ENCODE measurements at regions not wholly inside any gene's neighbourhood (a gene's known extent, or its start where the extent isn't known, plus 50 kb on each side); places are given as distances from the start of the nearest gene placed in this dataset.

GRCh38 chr11:69384251-69385143, 90.5 kb downstream of the MYEOV start:
- no peak overlapping the region for H2BK5ac ChIP-seq (ENCODE audit: low read depth, low read length)

More at GRCh38 chr11:69384251-69385143, 90.5 kb downstream of the MYEOV start:
- H3K4me1 ChIP-seq (replicated peaks in 1 of 4; ENCODE audit: control insufficient read depth in 3 of 4, insufficient read depth in 4 of 4, low read length in 3 of 4): peaks cover 0 to 7% (median 0%) of the 10 kb centered on the region in 4 experiments; a peak in 2 of 7 replicates
- no peak overlapping the region for H3K18ac ChIP-seq (ENCODE audit: extremely low read depth, low read length)
- no peak overlapping the region for H2AFZ ChIP-seq (ENCODE audit: low read length)
- H2BK20ac ChIP-seq (ENCODE audit: low read length): no peak overlapping the region
- H3K79me1 ChIP-seq (ENCODE audit: low read depth, low read length): no peaks in the 10 kb centered on the region
- CTCF ChIA-PET (ENCODE audit: partially characterized antibody): interaction anchor here (1.2 kb wide), 1 partner anchor 9 kb away, joined by 4 read pairs; no protein-coding TSS in a partner anchor
- FAIRE-seq: no peak
- H3K9ac ChIP-seq (replicated peaks in 1 of 4; ENCODE audit: extremely low read depth in 1 of 4, low read depth in 3 of 4, low read length in 3 of 4): no peak overlapping the region
- no peak for DNase-seq (ENCODE audit: low read depth in 1 of 2, low spot score in 2 of 2)
- 94% methylated on average over 15 of the region's 31 CpGs; no CpG with 5 or more reads in 1 of the 2 experiments for WGBS, 2 experiments (ENCODE audit: extremely low coverage in 1 of 2, insufficient coverage in 1 of 2, insufficient read length in 1 of 2, insufficient replicate concordance in 2 of 2, low coverage in 1 of 2, low lambda C conversion rate in 2 of 2, missing lambda C conversion rate in 1 of 2)
- no peak overlapping the region for H2BK15ac ChIP-seq (ENCODE audit: low read length)
- H3K4me3 ChIP-seq (ENCODE audit: extremely low read depth in 1 of 4, insufficient read depth in 2 of 4, low read depth in 3 of 4, low read length in 4 of 4): no peak overlapping the region
- H2AK5ac ChIP-seq (ENCODE audit: low read depth, low read length): no peak overlapping the region
- peaks cover 5 to 17% of the 10 kb centered on the region in 2 experiments for H3K9me3 ChIP-seq (ENCODE audit: insufficient read depth in 2 of 2, low read depth in 1 of 2, low read length in 1 of 2)
- H3K23me2 ChIP-seq (ENCODE audit: low read depth, low read length): no peaks in the 10 kb centered on the region
- H3K14ac ChIP-seq (ENCODE audit: insufficient read length): no peak overlapping the region
- no peak overlapping the region; the same call in 1 of the 2 replicates for H4K8ac ChIP-seq (ENCODE audit: extremely low read depth, insufficient read depth, low read length)
- H4K5ac ChIP-seq (ENCODE audit: insufficient read length, low read depth, low read length): no peak overlapping the region
- H4K91ac ChIP-seq (replicated peaks; ENCODE audit: insufficient read length, low read length): no peak overlapping the region
- no peak overlapping the region for H2BK120ac ChIP-seq (replicated peaks; ENCODE audit: low read depth, low read length)
- TF ChIP-seq EZH2 (IDR thresholded peaks at IDR 0.05; ENCODE audit: low read depth, low read length, severe bottlenecking): no peak
- TF ChIP-seq HDAC2 (IDR thresholded peaks at IDR 0.05; ENCODE audit: borderline replicate concordance in 1 of 2, low read depth in 2 of 2, low read length in 2 of 2): no peak
- no peak for TF ChIP-seq ZNF274 (IDR thresholded peaks at IDR 0.05; ENCODE audit: borderline replicate concordance, extremely low read depth, low read length)
- TF ChIP-seq POLR2AphosphoS5 (IDR thresholded peaks at IDR 0.05; ENCODE audit: low read depth, low read length): no peak
- TF ChIP-seq ATF2 (IDR thresholded peaks at IDR 0.05; ENCODE audit: low read length): no peak
- no peak for TF ChIP-seq EGR1 (IDR thresholded peaks at IDR 0.05; ENCODE audit: borderline replicate concordance, low read depth, low read length)
- no peak overlapping the region for H2BK12ac ChIP-seq (ENCODE audit: low read depth, low read length)
- no peaks in the 10 kb centered on the region for H4K20me1 ChIP-seq (replicated peaks in 1 of 2; ENCODE audit: control insufficient read depth in 1 of 2, insufficient read depth in 2 of 2, low read length in 2 of 2)
- no peaks in the 10 kb centered on the region for H3K79me2 ChIP-seq (ENCODE audit: control insufficient read depth in 1 of 2, insufficient read depth in 2 of 2, low read length in 2 of 2)
- no peak overlapping the region for H3K4ac ChIP-seq (replicated peaks; ENCODE audit: insufficient read length, low read depth, low read length)
- no peak overlapping the region for H3K56ac ChIP-seq (replicated peaks; ENCODE audit: insufficient read length, low read depth, low read length)
- H3K23ac ChIP-seq (ENCODE audit: insufficient read length): no peak overlapping the region
- POLR2A ChIA-PET (ENCODE audit: partially characterized antibody): no interaction called here
- H3K36me3 ChIP-seq (ENCODE audit: control insufficient read depth in 2 of 4, insufficient read depth in 4 of 4, low read length in 3 of 4): no peaks in the 10 kb centered on the region
- no peak overlapping the region for H3K27ac ChIP-seq (ENCODE audit: low read depth, low read length)
- no peaks in the 10 kb centered on the region for H3K27me3 ChIP-seq (replicated peaks in 1 of 4; ENCODE audit: control insufficient read depth in 3 of 4, extremely low read depth in 1 of 4, insufficient read depth in 3 of 4, low read length in 3 of 4)
- H3K4me2 ChIP-seq (ENCODE audit: insufficient read depth in 1 of 2, low read depth in 2 of 2, low read length in 2 of 2): no peak overlapping the region

Measured in H1 (cell line).